ENCODE measurements at regions not wholly inside any gene's neighbourhood (a gene's known extent, or its start where the extent isn't known, plus 50 kb on each side); places are given as distances from the start of the nearest gene placed in this dataset.

DNA sequence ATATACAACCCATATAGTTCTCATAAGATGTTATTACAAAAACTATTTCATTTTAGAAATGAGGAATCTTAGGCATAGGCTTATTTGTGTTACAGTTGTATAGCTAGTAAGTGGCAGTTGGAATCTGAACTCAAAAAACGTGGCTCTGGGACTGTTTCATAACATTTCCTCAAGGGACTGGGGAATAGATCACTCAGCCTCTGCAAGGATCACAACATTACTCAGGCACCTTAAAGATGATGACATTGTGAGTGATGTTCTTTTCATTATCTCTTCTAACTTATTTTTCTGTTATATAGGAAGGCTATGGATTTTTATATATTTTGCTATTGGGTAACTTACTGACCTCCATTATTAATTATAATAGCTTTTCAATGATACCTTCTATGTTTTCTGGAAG lies 774.2 kb upstream of the LCORL start:
- no peak for DNase-seq
- TF ChIP-seq POLR2A (IDR thresholded peaks at IDR 0.05) (no peak), POLR2AphosphoS5 (IDR thresholded peaks at IDR 0.05) (no peak)
- TF ChIP-seq, protein P1, sequence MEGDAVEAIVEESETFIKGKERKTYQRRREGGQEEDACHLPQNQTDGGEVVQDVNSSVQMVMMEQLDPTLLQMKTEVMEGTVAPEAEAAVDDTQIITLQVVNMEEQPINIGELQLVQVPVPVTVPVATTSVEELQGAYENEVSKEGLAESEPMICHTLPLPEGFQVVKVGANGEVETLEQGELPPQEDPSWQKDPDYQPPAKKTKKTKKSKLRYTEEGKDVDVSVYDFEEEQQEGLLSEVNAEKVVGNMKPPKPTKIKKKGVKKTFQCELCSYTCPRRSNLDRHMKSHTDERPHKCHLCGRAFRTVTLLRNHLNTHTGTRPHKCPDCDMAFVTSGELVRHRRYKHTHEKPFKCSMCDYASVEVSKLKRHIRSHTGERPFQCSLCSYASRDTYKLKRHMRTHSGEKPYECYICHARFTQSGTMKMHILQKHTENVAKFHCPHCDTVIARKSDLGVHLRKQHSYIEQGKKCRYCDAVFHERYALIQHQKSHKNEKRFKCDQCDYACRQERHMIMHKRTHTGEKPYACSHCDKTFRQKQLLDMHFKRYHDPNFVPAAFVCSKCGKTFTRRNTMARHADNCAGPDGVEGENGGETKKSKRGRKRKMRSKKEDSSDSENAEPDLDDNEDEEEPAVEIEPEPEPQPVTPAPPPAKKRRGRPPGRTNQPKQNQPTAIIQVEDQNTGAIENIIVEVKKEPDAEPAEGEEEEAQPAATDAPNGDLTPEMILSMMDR (IDR thresholded peaks at IDR 0.05 in 8 of 11, conservative IDR thresholded peaks at IDR 0.05 in 3 of 11), result no peak
- Histone ChIP-seq H3K4me1 (no peaks in the 10 kb centered on the region), H3K27ac (no peak overlapping the region), H3K27me3 (replicated peaks in 1 of 7) (no peaks in the 10 kb centered on the region), H3K9me3 (no peaks in the 10 kb centered on the region), H3K4me3 (no peak overlapping the region), H3K36me3 (no peaks in the 10 kb centered on the region)
- 32 to 75% (median 55%) methylated on average over 1 of the region's 1 CpG for WGBS, 5 donors
- intact Hi-C loops (cut with DNase I; ENCODE audit: low total_unique reads), result no loop called here

DNA sequence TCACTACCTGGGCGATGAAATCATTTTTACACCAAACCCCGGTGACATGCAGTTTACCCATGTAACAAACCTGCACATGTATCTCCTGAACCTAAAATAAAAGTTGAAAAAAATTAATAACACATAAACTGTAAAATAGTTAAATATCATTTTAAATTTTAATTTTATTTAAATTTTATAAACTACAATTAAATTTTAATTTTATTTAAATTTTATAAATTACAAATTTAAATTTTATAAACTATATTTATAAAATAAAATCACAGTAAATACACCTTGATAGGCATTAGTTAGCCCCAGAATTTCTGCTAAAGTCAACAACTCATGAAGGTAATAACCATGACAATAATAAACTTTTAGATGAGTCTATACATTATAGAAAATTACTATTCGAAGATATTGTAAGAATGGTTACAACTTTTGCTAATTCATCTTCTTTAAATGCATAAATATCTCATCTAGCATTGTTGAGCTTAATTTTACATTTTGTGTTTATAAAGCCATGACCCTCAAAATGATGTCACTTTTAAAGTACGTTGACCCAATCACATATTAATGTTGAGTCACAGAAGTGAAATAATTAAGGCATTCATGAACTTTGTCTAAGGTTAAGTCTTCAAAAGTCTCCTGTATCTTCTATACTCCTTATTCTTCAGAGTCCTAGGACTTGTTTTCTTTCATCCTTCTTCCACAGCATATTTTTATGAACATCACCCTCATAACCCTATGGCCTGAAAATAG lies 755.8 kb upstream of the LCORL start:
- no peaks in the 10 kb centered on the region for H3K36me3 ChIP-seq
- TF ChIP-seq, protein P1 (IDR thresholded peaks at IDR 0.05 in 8 of 11, conservative IDR thresholded peaks at IDR 0.05 in 3 of 11), result no peak
- TF ChIP-seq POLR2AphosphoS5 (IDR thresholded peaks at IDR 0.05) (no peak), POLR2A (IDR thresholded peaks at IDR 0.05) (no peak)
- no peak overlapping the region for H3K4me3 ChIP-seq
- no peak for DNase-seq
- no peak overlapping the region for H3K27ac ChIP-seq
- 57 to 70% (median 62%) methylated on average over 4 of the region's 4 CpGs for WGBS, 5 donors
- peaks cover 0 to 27% (median 10%) of the 10 kb centered on the region in 8 donors for H3K9me3 ChIP-seq
- H3K27me3 ChIP-seq (replicated peaks in 1 of 7), result no peaks in the 10 kb centered on the region
- intact Hi-C loops (cut with DNase I; ENCODE audit: low total_unique reads), result no loop called here
- no peaks in the 10 kb centered on the region for H3K4me1 ChIP-seq

DNA sequence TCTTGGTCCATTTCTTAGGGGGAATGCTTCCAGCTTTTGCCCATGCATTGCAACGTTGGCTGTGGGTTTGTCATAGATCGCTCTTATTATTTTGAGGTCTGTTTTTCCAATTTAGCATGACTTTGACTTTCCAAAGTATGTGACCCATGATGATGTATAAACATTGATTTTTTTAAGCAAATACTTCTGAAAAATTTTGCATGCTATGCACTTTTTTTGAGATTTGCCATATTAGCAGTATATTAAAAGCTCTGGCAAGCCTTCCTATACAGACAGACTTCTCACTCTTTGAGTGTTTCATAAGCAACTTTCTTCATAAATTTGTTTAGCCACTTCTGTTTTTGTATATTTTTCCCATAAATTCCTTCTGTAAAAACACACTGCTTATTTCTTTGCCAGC lies 746.4 kb upstream of the LCORL start:
- H3K4me1 ChIP-seq, result no peaks in the 10 kb centered on the region
- H3K36me3 ChIP-seq, result no peaks in the 10 kb centered on the region
- DNase-seq, result no peak
- no peaks in the 10 kb centered on the region for H3K27me3 ChIP-seq (replicated peaks in 1 of 7)
- H3K9me3 ChIP-seq, result peaks cover 0 to 10% (median 0%) of the 10 kb centered on the region in 8 donors
- 70 to 86% (median 80%) methylated on average over 2 of the region's 2 CpGs for WGBS, 5 donors
- intact Hi-C loops (cut with DNase I; ENCODE audit: low total_unique reads), result no loop called here
- H3K27ac ChIP-seq, result no peak overlapping the region
- H3K4me3 ChIP-seq, result no peak overlapping the region
- no peak for TF ChIP-seq POLR2A (IDR thresholded peaks at IDR 0.05)
- TF ChIP-seq, protein P1 (IDR thresholded peaks at IDR 0.05 in 8 of 11, conservative IDR thresholded peaks at IDR 0.05 in 3 of 11), result no peak
- no peak for TF ChIP-seq POLR2AphosphoS5 (IDR thresholded peaks at IDR 0.05)

DNA sequence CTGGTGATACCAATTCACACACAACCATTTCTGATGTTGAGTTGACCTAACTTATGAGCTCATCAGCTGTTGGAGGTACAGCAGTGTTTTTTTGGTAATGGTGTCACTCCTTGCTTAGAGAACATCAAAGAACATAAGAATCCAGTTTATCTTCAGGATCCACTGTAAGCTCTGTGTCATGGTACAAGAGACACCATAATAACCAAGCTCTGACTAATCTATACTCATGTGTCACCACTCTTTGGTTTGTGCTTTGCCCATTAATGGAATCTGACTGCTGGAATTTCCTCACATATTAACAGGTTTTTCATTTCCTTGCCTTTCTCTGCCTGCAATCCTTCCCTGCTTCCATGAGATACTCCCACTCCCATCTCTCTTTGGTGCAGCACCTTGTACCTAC lies 735.1 kb upstream of the LCORL start:
- no peaks in the 10 kb centered on the region for H3K36me3 ChIP-seq
- H3K4me1 ChIP-seq, result no peaks in the 10 kb centered on the region
- intact Hi-C loops (cut with DNase I; ENCODE audit: low total_unique reads), result no loop called here
- H3K9me3 ChIP-seq, result peaks cover 0 to 11% (median under 1%) of the 10 kb centered on the region in 8 donors
- H3K27ac ChIP-seq, result no peak overlapping the region
- H3K4me3 ChIP-seq, result no peak overlapping the region
- H3K27me3 ChIP-seq (replicated peaks in 1 of 7), result no peaks in the 10 kb centered on the region
- TF ChIP-seq, protein P1 (IDR thresholded peaks at IDR 0.05 in 8 of 11, conservative IDR thresholded peaks at IDR 0.05 in 3 of 11), result no peak
- TF ChIP-seq POLR2AphosphoS5 (IDR thresholded peaks at IDR 0.05) (no peak), POLR2A (IDR thresholded peaks at IDR 0.05) (no peak)
- no peak for DNase-seq
